ENCODE measurements at regions not wholly inside any gene's neighbourhood (a gene's known extent, or its start where the extent isn't known, plus 50 kb on each side); places are given as distances from the start of the nearest gene placed in this dataset.

DNA sequence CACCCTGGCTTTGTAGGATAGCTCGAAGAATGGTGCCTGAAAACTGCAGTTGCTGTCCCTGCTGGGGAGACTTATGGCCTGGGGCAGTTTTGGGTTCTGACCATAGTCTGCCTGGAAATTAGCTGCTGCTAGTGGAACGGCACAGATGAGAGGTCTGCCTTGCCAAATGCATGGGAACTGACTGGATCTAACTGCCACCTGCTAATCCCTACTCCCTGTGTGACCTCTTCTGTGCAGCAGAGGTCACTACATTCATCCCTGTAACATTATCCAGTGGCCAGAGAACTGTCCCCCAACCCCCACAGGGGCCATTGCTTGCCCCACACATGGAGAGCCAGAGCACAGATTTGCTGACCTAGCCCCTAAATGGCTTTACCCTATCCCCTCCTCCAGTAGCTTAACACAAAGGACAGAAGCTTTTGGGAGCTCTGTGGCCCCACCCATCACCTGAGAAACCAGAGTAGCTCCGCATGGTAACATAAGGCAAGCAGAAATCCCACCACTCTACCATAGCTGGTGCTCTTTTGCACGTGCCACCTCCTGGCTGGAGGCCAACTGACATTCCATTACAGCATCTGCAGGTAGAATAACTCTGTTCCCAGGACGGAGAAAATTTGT is 840.0 kb downstream of the EPHA3 start (continued):
- TF ChIP-seq, protein P1, sequence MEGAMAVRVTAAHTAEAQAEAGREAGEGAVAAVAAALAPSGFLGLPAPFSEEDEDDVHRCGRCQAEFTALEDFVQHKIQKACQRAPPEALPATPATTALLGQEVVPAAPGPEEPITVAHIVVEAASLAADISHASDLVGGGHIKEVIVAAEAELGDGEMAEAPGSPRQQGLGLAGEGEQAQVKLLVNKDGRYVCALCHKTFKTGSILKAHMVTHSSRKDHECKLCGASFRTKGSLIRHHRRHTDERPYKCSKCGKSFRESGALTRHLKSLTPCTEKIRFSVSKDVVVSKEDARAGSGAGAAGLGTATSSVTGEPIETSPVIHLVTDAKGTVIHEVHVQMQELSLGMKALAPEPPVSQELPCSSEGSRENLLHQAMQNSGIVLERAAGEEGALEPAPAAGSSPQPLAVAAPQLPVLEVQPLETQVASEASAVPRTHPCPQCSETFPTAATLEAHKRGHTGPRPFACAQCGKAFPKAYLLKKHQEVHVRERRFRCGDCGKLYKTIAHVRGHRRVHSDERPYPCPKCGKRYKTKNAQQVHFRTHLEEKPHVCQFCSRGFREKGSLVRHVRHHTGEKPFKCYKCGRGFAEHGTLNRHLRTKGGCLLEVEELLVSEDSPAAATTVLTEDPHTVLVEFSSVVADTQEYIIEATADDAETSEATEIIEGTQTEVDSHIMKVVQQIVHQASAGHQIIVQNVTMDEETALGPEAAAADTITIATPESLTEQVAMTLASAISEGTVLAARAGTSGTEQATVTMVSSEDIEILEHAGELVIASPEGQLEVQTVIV (CRISPR knock-in tag; IDR thresholded peaks at IDR 0.05; ENCODE audit: borderline replicate concordance) = no peak
- TF ChIP-seq SRSF3 (IDR thresholded peaks at IDR 0.05; ENCODE audit: insufficient read depth, low read length) = no peak
- TF ChIP-seq, protein P2, sequence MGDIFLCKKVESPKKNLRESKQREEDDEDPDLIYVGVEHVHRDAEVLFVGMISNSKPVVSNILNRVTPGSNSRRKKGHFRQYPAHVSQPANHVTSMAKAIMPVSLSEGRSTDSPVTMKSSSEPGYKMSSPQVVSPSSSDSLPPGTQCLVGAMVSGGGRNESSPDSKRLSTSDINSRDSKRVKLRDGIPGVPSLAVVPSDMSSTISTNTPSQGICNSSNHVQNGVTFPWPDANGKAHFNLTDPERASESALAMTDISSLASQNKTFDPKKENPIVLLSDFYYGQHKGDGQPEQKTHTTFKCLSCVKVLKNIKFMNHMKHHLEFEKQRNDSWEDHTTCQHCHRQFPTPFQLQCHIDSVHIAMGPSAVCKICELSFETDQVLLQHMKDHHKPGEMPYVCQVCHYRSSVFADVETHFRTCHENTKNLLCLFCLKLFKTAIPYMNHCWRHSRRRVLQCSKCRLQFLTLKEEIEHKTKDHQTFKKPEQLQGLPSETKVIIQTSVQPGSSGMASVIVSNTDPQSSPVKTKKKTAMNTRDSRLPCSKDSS (IDR thresholded peaks at IDR 0.05; ENCODE audit: low read depth, partially characterized antibody) = no peak

DNA sequence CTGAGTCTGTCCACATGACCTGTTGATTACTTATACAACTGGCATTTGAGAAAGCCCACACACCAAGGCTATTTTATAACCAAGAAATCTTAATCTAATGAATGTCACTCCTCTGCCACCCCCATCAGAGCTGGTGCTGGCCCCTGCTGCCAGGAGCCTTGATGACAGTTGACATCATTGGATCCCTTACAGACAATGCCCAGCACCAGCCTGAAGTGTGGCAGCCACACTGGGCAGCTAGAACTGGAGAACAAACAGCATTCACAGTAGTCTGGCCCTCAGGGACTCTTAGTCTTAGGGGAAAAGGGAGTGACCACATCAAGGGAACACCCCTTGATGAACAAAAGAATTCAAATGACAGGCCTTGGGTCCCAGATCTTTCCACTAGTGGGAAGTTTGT is 840.6 kb downstream of the EPHA3 start:
- FAIRE-seq = no peak
- no peaks in the 10 kb centered on the region for H3K9me1 ChIP-seq (ENCODE audit: control insufficient read depth, insufficient read depth, low read length)
- H3K4me2 ChIP-seq (ENCODE audit: insufficient read depth, low read length) = no peak overlapping the region
- H3K27me3 ChIP-seq (ENCODE audit: control insufficient read depth in 2 of 2, insufficient read depth in 2 of 2, low read length in 2 of 2) = no peaks in the 10 kb centered on the region
- CTCF ChIA-PET (ENCODE audit: low intra/inter-chr PET ratio) = no interaction called here
- H4K20me1 ChIP-seq (replicated peaks; ENCODE audit: control insufficient read depth, insufficient read depth, low read length) = no peaks in the 10 kb centered on the region
- POLR2A ChIA-PET = no interaction called here
- no TSS peak for BruUV-seq (replicated peaks)
- in situ Hi-C loops (cut with MboI) = no loop called here
- intact Hi-C loops (cut with micrococcal nuclease) = no loop called here
- no peaks in the 10 kb centered on the region for H3K79me2 ChIP-seq (ENCODE audit: control insufficient read depth, insufficient read depth, low read length)
- ATAC-seq = no peak
- H3K4me3 ChIP-seq = no peak overlapping the region
- no peaks in the 10 kb centered on the region for H3K9me3 ChIP-seq (replicated peaks; ENCODE audit: control insufficient read depth, insufficient read depth, low read depth, low read length)
- no peak for DNase-seq (ENCODE audit: extremely low read depth in 1 of 4, low spot score in 3 of 4)
- no peak overlapping the region for H3K9ac ChIP-seq (ENCODE audit: insufficient read depth in 1 of 2, low read depth in 2 of 2, low read length in 2 of 2)
- no peaks in the 10 kb centered on the region for H3K36me3 ChIP-seq (ENCODE audit: control insufficient read depth, insufficient read depth, low read length)
- no peak overlapping the region for H2AFZ ChIP-seq (ENCODE audit: low read depth, low read length)
- H3K4me1 ChIP-seq (replicated peaks in 1 of 2; ENCODE audit: control insufficient read depth in 2 of 2, insufficient read depth in 2 of 2, low read length in 2 of 2) = no peaks in the 10 kb centered on the region
- H3K27ac ChIP-seq (ENCODE audit: extremely low read depth, low read depth, low read length) = no peak overlapping the region
- TF ChIP-seq ZEB2 (IDR thresholded peaks at IDR 0.05) (no peak), PTRF (tag; IDR thresholded peaks at IDR 0.05) (no peak)
- TF ChIP-seq, protein P3, sequence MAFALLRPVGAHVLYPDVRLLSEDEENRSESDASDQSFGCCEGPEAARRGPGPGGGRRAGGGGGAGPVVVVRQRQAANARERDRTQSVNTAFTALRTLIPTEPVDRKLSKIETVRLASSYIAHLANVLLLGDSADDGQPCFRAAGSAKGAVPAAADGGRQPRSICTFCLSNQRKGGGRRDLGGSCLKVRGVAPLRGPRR (CRISPR knock-in tag; IDR thresholded peaks at IDR 0.05) = no peak
- TF ChIP-seq, protein P4, sequence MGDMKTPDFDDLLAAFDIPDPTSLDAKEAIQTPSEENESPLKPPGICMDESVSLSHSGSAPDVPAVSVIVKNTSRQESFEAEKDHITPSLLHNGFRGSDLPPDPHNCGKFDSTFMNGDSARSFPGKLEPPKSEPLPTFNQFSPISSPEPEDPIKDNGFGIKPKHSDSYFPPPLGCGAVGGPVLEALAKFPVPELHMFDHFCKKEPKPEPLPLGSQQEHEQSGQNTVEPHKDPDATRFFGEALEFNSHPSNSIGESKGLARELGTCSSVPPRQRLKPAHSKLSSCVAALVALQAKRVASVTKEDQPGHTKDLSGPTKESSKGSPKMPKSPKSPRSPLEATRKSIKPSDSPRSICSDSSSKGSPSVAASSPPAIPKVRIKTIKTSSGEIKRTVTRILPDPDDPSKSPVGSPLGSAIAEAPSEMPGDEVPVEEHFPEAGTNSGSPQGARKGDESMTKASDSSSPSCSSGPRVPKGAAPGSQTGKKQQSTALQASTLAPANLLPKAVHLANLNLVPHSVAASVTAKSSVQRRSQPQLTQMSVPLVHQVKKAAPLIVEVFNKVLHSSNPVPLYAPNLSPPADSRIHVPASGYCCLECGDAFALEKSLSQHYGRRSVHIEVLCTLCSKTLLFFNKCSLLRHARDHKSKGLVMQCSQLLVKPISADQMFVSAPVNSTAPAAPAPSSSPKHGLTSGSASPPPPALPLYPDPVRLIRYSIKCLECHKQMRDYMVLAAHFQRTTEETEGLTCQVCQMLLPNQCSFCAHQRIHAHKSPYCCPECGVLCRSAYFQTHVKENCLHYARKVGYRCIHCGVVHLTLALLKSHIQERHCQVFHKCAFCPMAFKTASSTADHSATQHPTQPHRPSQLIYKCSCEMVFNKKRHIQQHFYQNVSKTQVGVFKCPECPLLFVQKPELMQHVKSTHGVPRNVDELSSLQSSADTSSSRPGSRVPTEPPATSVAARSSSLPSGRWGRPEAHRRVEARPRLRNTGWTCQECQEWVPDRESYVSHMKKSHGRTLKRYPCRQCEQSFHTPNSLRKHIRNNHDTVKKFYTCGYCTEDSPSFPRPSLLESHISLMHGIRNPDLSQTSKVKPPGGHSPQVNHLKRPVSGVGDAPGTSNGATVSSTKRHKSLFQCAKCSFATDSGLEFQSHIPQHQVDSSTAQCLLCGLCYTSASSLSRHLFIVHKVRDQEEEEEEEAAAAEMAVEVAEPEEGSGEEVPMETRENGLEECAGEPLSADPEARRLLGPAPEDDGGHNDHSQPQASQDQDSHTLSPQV (IDR thresholded peaks at IDR 0.05) = no peak
